ENCODE measurements at regions not wholly inside any gene's neighbourhood (a gene's known extent, or its start where the extent isn't known, plus 50 kb on each side); places are given as distances from the start of the nearest gene placed in this dataset.

GRCh38 chr3:76586471-76586870, 453.4 kb upstream of the ROBO2 start:
- no peak for ATAC-seq
- BruUV-seq (replicated peaks) = no TSS peak
- no peaks in the 10 kb centered on the region for H3K27me3 ChIP-seq (ENCODE audit: control insufficient read depth, insufficient read depth, low read length)
- no peaks in the 10 kb centered on the region for H3K36me3 ChIP-seq (ENCODE audit: control insufficient read depth, insufficient read depth, low read length)
- H3K9me3 ChIP-seq (ENCODE audit: control insufficient read depth, insufficient read depth, low read depth, low read length) = no peaks in the 10 kb centered on the region
- ChIA-PET CTCF (no interaction called here), POLR2A (no interaction called here)
- no peaks in the 10 kb centered on the region for H3K4me1 ChIP-seq (ENCODE audit: control insufficient read depth, insufficient read depth, low read length)
- no peak for TF ChIP-seq REST (IDR thresholded peaks at IDR 0.05; ENCODE audit: insufficient read depth in 1 of 2, low read depth in 2 of 2, low read length in 1 of 2)
- H3K4me3 ChIP-seq (ENCODE audit: low read depth in 2 of 2, low read length in 2 of 2) = no peak overlapping the region
- DNase-seq (ENCODE audit: low read depth, low spot score) = no peak
- intact Hi-C loops (cut with micrococcal nuclease; ENCODE audit: unreplicated experiment) (no loop called here), in situ Hi-C loops (cut with HindIII; ENCODE audit: low pct_unique_long_range_greater_than_20kb, low sequenced_read_pairs) (no loop called here)
- H3K27ac ChIP-seq (ENCODE audit: low read length) = no peak overlapping the region

GRCh38 chr3:76610150-76610549, 429.7 kb upstream of the ROBO2 start:
- Histone ChIP-seq H3K36me3 (ENCODE audit: control insufficient read depth, insufficient read depth, low read length) (no peaks in the 10 kb centered on the region), H3K27me3 (ENCODE audit: control insufficient read depth, insufficient read depth, low read length) (no peaks in the 10 kb centered on the region), H3K4me3 (ENCODE audit: low read depth in 2 of 2, low read length in 2 of 2) (no peak overlapping the region), H3K9me3 (ENCODE audit: control insufficient read depth, insufficient read depth, low read depth, low read length) (no peaks in the 10 kb centered on the region), H3K4me1 (ENCODE audit: control insufficient read depth, insufficient read depth, low read length) (no peaks in the 10 kb centered on the region), H3K27ac (ENCODE audit: low read length) (no peak overlapping the region)
- ATAC-seq = no peak
- TF ChIP-seq SIN3A (IDR thresholded peaks at IDR 0.05; ENCODE audit: borderline replicate concordance, insufficient read depth, low read depth, low read length) (no peak), CTCF (IDR thresholded peaks at IDR 0.05) (no peak), POLR2AphosphoS5 (IDR thresholded peaks at IDR 0.05; ENCODE audit: low read depth, low read length) (no peak), TCF7L2 (IDR thresholded peaks at IDR 0.05; ENCODE audit: low read depth, low read length) (no peak), REST (IDR thresholded peaks at IDR 0.05; ENCODE audit: insufficient read depth in 1 of 2, low read depth in 2 of 2, low read length in 1 of 2) (no peak)
- BruUV-seq (replicated peaks) = no TSS peak
- DNase-seq (ENCODE audit: low read depth, low spot score) = no peak
- CTCF ChIA-PET = no interaction called here
- POLR2A ChIA-PET = no interaction called here
- intact Hi-C loops (cut with micrococcal nuclease; ENCODE audit: unreplicated experiment) = no loop called here
- in situ Hi-C loops (cut with HindIII; ENCODE audit: low pct_unique_long_range_greater_than_20kb, low sequenced_read_pairs) = no loop called here

Measured in Panc1 (cell line).